Vagina (tissue), 2 donors: ENCODE measurements at regions not wholly inside any gene's neighbourhood (a gene's known extent, or its start where the extent isn't known, plus 50 kb on each side); places are given as distances from the start of the nearest gene placed in this dataset.

Experiments
- POLR2A ChIP-seq, 2 donors: fragments of 450-650 bp; IDR thresholded peaks; one replicate each; pipeline ENCODE4 v1.6.1; 2017; ENCODE audit warnings: antibody characterized with exemption in 2 of 2, mild to moderate bottlenecking in 2 of 2, moderate library complexity in 2 of 2
- TF ChIP-seq, protein P1 (sequence below), 3 experiments: fragments of 450-650 bp in 2 of 3; fragments of 200-600 bp in 1 of 3; sonication (generic) in 1 of 3; IDR thresholded peaks; one replicate each; pipeline ENCODE4 v1.5.1; 2017 to 2019; ENCODE audit warnings: antibody characterized with exemption in 3 of 3, mild to moderate bottlenecking in 2 of 3, moderate library complexity in 2 of 3

DNA sequence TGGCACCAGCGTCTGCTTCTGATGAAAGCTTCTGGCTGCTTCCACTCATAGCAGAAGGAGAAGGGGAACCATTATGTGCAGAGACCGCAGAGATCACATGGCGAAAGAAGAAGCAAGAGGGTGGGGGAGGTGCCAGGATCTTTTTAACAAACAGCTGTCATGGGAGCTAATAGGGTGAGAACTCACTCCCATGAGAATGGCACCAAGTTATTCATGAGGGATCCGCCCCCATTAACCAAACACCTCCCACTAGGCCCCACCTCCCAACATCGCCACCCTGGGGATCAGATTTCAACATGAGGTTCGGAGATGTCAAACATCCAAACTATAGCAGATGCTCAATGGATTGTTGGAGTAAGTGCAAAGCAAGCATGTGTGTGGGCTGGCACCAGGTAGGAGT is 125.8 kb upstream of the SLIT3 start:
- TF ChIP-seq, protein P1, sequence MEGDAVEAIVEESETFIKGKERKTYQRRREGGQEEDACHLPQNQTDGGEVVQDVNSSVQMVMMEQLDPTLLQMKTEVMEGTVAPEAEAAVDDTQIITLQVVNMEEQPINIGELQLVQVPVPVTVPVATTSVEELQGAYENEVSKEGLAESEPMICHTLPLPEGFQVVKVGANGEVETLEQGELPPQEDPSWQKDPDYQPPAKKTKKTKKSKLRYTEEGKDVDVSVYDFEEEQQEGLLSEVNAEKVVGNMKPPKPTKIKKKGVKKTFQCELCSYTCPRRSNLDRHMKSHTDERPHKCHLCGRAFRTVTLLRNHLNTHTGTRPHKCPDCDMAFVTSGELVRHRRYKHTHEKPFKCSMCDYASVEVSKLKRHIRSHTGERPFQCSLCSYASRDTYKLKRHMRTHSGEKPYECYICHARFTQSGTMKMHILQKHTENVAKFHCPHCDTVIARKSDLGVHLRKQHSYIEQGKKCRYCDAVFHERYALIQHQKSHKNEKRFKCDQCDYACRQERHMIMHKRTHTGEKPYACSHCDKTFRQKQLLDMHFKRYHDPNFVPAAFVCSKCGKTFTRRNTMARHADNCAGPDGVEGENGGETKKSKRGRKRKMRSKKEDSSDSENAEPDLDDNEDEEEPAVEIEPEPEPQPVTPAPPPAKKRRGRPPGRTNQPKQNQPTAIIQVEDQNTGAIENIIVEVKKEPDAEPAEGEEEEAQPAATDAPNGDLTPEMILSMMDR (IDR thresholded peaks at IDR 0.05): no peak
- no peak for TF ChIP-seq POLR2A (IDR thresholded peaks at IDR 0.05)
